Cardiac fibroblast (primary cell): ENCODE measurements at regions not wholly inside any gene's neighbourhood (a gene's known extent, or its start where the extent isn't known, plus 50 kb on each side); places are given as distances from the start of the nearest gene placed in this dataset.
A peak's percentile ranks its signal among the peaks of the same experiment; 100 is the strongest.

ENCODE experiments used
- DNase-seq, 2 donors: peaks; one replicate each; pipeline versions ENCODE4 v3.0.0 to v3.0.0-alpha.2; 2010; ENCODE audit warnings: low read depth in 2 of 2
- H3K4me3 ChIP-seq, 2 donors: replicated peaks in 1 of 2; 1 replicate in 1 of 2; 2 replicates in 1 of 2; pipeline ENCODE4 v1.5.1; 2011; ENCODE audit warnings: low read depth in 2 of 2, low read length in 2 of 2, mild to moderate bottlenecking in 2 of 2, moderate library complexity in 1 of 2
- TF ChIP-seq, protein P1 (sequence below): IDR thresholded peaks from one replicate; pipeline ENCODE4 v1.5.1; 2011; ENCODE audit warnings: low read depth, mild to moderate bottlenecking, low read length, inconsistent platforms

DNA sequence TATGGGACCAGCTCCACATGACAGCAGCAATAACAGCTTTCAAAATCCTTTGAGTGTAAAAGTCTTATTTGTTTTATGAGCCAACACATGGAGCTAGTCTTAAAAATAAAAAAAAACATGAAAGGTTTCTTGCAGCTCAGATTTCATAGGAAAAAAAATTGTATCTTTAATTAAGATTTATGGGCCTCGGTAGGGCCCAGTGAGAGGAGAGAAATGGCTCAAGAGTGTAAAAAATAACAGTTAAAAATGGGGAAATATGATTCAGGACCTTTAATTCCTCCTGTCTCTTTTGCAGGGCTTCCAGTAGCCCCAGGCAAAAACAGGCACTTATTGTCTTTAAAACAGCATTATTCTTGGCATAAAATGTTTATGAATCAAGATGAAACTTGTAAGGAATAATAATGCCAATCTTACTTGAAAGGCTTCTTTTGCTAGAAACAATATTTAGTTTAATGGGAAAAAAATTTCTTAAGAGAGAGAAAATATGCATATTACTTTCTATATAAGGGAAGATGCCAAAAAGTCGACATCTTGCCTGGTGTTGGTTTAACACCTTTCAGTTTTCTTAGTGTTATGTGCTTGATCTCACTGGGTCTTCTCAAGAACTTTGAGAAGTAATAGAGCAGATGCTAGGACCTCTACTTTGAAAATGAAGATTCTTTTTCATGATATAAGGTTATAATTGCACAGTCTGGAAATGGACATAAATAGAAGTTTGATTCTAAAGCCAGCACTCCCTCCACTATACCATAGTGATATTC, 71.3 kb upstream of the SETBP1 start:
- no peak for DNase-seq
- H3K4me3 ChIP-seq = no peak overlapping the region
- TF ChIP-seq, protein P1, sequence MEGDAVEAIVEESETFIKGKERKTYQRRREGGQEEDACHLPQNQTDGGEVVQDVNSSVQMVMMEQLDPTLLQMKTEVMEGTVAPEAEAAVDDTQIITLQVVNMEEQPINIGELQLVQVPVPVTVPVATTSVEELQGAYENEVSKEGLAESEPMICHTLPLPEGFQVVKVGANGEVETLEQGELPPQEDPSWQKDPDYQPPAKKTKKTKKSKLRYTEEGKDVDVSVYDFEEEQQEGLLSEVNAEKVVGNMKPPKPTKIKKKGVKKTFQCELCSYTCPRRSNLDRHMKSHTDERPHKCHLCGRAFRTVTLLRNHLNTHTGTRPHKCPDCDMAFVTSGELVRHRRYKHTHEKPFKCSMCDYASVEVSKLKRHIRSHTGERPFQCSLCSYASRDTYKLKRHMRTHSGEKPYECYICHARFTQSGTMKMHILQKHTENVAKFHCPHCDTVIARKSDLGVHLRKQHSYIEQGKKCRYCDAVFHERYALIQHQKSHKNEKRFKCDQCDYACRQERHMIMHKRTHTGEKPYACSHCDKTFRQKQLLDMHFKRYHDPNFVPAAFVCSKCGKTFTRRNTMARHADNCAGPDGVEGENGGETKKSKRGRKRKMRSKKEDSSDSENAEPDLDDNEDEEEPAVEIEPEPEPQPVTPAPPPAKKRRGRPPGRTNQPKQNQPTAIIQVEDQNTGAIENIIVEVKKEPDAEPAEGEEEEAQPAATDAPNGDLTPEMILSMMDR = no peak

DNA sequence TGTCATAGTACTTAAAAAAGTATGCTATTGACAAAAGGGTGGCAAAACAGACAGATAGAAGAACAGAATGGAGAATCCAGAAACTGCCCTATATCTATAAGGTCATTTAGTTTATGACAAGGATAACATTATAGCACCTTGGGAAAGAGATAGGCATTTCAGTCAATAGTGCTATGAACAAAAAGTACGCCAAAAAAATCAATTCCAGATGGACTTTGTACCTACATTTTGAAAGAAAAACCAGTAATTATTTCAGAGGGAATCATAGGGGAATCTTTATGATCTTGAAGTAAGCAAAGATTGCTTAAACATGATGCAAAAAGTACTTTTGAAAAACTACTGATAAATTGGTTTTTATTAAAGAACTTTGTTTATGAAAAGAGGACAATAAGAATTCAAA, 59.9 kb upstream of the SETBP1 start:
- TF ChIP-seq, protein P1 = no peak
- DNase-seq = no peak

DNA sequence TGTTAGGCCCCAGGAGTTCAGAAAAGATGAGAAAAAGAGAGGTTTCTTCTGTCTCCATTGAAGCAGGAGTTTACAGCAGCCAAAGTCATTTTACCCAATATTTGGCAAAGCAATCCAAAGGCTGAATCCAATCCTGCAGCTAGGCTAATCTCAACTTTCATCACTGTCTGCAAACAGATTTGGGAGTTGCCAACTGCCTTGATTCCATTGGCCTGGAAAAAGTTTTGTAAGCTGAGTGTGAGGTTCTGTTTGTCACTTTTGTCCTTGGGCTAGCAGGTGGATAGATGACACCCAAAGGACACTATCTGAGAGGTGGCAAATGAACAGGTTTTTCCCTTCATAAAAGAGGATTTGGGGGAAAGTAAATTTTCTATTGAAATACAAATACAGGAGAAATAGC, 56.6 kb upstream of the SETBP1 start:
- DNase-seq = no peak
- TF ChIP-seq, protein P1 = no peak
- H3K4me3 ChIP-seq = no peak overlapping the region

More for the DNA sequence above, 59.9 kb upstream of the SETBP1 start:
- no peak overlapping the region for H3K4me3 ChIP-seq

DNA sequence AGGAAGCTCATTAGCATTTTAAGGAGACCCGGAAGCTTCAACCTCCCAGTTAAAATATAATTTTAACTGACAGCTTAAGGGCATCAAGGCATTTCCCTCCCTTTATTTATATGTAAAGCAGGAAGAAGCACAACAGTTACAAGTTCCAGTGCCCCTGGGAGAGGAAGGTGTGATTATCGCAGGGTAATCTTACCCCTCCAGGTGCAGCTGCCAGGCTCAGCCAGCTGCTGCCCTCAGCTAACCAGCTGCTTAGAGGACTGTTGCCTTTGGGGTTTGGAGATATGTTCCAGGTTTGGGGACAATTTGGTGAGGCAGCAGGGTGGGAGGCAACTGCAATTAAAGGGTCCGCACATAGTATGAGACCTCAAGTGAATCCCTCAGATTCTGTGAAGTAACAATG, 55.3 kb upstream of the SETBP1 start:
- H3K4me3 ChIP-seq = no peak overlapping the region
- TF ChIP-seq, protein P1 = no peak
- DNase-seq = no peak

DNA sequence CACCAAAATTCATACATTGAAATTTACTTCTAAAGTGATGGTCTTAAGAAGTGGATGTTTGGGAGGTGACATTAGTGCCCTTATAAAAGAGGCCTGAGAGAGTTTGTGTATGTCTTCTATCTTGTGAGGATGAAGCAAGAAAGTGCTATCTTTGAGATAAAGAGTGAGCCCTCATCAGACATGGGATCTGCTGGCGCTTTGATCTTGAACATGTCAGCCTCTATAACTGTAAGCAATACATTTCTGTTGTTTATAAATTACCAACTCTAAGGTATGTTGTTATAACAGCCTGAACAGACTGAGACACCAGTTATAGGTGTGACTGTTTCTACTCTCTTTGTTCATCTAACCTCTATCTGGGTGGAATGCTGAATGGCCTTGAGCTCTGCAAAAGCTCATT, 54.5 kb upstream of the SETBP1 start:
- H3K4me3 ChIP-seq = no peak overlapping the region
- no peak for DNase-seq
- TF ChIP-seq, protein P1 = no peak

DNA sequence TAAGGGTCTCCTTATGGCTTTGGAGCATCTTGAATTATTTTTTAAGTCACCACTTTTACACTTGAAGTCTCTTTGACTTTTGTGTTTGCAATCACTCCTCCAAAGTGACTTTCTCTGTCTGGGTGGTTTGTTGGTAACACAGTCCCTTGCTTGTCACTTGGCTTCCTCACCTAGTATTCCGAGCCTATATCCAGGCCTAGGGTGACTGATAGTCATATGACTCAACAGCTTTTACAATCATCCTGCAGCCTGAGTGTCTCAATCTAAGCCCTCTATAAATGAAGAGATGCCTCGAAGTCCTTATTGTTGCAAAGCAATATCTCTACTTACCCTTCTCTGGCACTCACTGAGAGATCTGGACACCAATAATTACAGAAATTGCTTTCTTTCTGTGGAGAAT, 53.9 kb upstream of the SETBP1 start:
- no peak overlapping the region for H3K4me3 ChIP-seq
- peak in 1 of 2 donors; percentile 37 for DNase-seq

More for the DNA sequence above, 53.9 kb upstream of the SETBP1 start:
- TF ChIP-seq, protein P1 = no peak
